Skin epidermis (tissue), 12 donors: ENCODE measurements at regions not wholly inside any gene's neighbourhood (a gene's known extent, or its start where the extent isn't known, plus 50 kb on each side); places are given as distances from the start of the nearest gene placed in this dataset.

Experiments used
- H3K27ac ChIP-seq, 21 experiments: fragments of 200-600 bp; sonication (generic) in 11 of 21; one replicate each; pipeline ENCODE4 v1.5.0; 2020; ENCODE audit warnings: mild to moderate bottlenecking in 3 of 21, inconsistent platforms in 2 of 21, moderate library complexity in 2 of 21
- H3K4me3 ChIP-seq, 7 experiments: fragments of 200-600 bp; sonication (generic) in 2 of 7; one replicate each; pipeline ENCODE4 v1.5.0; 2020; ENCODE audit warnings: inconsistent platforms in 2 of 7, mild to moderate bottlenecking in 2 of 7, moderate library complexity in 1 of 7

GRCh38 chr4:184575306-184575705 lies 73.9 kb downstream of the CASP3 start:
- Histone ChIP-seq H3K4me3 (no peak overlapping the region), H3K27ac (no peak overlapping the region)

- Histone ChIP-seq H3K27ac (no peak overlapping the region), H3K4me3 (no peak overlapping the region)
These were observed 74.4 kb downstream of the CASP3 start for GRCh38 chr4:184574861-184575260.

DNA sequence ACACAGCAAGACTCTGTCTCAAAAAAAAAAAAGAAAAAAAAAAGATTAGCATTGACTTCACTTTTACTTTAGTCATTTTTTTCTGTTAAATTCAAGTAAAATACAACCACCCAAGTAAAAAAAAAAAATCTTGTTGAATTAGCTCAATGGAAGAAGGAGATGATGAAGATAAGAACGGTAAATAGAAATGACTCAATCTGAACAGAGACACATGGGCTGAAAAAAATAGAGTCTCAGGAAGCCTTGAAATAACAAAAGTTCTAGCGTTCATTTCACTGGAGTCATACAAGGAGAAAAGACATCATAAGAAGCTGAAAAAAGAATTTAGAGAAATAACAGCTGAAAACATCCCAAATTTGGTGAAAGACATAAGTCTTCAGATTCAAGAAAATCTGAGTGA lies 75.5 kb downstream of the CASP3 start:
- Histone ChIP-seq H3K4me3 (no peak overlapping the region), H3K27ac (no peak overlapping the region)

DNA sequence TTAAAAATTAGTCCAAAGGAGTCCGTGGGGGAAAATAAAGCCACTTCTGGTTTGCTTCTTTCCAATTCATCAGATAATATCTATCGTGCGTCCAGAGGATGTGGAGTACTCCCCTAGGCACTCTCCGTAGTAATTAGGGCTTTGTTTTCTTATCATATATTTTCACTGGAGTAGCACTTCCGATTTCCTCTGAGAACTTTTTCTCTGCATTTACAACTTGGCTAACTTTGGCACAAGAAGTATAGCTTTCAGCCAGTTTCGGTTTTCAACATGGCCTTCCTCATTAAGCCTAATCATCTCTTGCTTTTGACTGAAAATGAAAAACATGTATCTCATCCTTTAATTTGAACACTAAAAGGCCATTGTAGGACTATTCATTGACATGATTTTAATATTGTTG lies 80.5 kb downstream of the CASP3 start:
- Histone ChIP-seq H3K4me3 (no peak overlapping the region), H3K27ac (no peak overlapping the region)

DNA sequence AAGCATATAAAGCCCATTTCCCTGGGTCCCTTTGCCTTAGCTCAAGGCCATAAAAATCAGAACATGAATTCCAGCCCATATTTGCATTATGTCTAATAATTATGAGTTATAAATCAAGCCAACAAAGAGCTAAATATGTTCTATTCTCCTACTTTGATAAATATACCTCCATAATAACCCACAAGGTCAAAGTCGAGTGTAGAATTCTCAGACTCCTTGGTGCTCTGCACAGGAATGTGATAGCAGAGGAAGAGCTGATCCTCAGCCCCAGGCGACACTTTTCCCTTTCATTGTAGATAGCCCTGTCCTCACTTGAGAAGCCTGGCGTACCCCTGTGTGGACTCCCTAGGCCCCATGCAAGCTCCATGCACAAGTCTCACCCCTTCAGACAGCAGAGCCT lies 85.6 kb downstream of the CASP3 start:
- Histone ChIP-seq H3K27ac (no peak overlapping the region), H3K4me3 (no peak overlapping the region)

DNA sequence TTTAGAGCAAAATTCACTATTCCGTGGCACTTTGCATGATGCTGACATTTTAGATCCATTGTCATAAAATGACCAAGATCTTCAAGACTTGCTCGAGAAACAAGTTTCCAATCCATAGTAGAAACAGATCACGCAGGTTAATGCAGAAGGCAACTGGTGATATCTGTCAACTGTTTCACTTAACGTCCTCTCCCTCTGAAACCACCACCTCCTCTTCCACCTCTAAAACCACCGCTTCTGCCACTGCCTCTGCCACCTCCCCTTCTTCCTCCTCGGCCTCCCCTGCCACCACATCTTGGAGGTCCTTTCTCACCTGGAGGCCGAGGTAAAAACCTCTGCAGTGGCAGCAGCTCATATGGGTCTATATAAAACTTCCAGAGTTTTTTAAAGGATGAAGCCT lies 84.6 kb upstream of the IRF2 start:
- H3K27ac ChIP-seq, result no peak overlapping the region
- H3K4me3 ChIP-seq, result no peak overlapping the region

DNA sequence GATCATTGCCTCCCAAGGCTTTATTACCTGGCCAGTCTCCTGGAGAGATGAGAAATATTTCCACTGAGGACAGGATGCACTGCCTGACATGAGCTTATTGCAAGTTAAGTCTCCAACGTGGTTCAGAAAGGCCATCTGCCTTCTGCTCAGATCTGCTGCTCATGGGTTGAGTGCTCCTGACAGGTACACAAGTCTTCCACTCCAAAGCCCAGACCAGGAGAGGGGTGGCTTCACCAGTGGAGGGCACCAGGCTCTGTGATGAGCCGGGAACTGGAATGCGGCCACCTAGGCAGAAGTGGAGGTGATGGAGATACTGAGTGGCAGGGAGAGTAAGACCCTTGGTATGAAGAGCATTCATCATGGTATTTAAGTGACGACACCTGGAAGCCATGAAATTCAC lies 79.5 kb upstream of the IRF2 start:
- H3K27ac ChIP-seq, result no peak overlapping the region
- no peak overlapping the region for H3K4me3 ChIP-seq

- Histone ChIP-seq H3K4me3 (no peak overlapping the region), H3K27ac (no peak overlapping the region)
These were observed 76.1 kb upstream of the IRF2 start for GRCh38 chr4:184550476-184550875.

DNA sequence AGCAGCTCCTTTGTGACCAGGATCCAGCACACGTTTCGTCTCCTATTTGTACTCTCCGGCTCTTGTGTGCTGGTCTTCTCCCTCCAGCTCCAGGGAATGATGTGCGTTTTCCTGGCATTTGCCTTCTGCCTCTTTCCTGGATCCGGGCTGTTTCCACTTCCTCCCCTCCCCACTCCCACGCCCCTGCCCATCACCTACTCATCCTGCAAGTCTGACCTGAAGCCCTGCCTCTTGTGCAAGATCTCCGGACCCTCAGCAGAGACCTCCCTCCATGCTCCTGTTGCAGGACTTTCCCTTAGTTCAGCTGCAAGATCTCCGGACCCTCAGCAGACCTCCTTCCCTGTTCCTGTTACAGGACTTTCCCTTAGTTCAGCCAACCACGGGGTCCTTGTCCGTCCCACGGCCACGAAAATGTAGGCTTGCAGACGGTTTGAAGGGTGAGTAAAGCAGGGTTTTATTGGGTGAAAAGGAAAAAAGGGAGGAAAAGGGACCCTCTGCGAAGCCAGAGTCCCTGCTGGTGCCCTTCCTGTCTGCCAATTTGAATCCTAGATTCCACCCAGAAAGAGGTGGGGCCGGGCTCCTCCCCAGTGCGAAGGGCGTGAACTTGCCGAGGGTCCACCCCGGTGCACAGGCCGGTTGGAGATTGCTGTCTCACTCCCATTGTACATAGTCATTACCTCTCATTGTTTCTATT lies 74.4 kb upstream of the IRF2 start:
- Histone ChIP-seq H3K4me3 (peak overlapping the region in 4 of 7 experiments; percentile 15 to 32 (median 28)), H3K27ac (peak overlapping the region in 6 of 21 experiments; percentile 17 to 58 (median 34))

- Histone ChIP-seq H3K27ac (peak overlapping the region in 5 of 21 experiments; percentile 17 to 58 (median 33)), H3K4me3 (peak overlapping the region in 4 of 7 experiments; percentile 15 to 32 (median 28))
These were observed 73.9 kb upstream of the IRF2 start for GRCh38 chr4:184548316-184548647.

DNA sequence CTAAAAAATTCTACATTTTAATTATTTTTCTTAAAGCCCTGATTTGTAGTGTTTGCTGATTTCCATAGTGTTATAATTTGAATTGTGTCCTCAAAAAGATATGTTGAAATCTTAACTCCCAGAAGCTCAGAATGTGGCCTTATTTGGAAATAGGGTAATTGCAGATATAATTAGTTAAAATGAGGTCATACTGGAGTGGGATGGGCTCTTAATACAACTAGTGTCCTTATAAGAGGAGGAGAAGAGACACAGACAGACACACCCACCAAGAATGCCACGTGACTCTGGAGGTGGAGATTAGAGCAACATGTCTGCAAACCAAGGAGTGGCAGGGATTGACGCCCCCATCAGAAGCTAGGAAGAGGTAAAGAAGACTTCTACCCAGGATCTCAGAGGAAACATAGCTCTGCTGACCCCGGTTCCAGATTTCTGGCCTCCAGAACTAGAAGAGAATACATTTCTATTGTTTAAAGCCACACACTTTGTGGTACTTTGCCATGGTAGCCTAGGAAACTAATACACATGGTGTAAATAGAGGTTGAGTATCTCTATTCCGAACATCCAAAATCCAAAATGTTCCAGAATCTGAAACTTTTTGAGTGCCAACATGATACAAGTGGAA lies 70.5 kb upstream of the IRF2 start:
- no peak overlapping the region for H3K4me3 ChIP-seq
- no peak overlapping the region for H3K27ac ChIP-seq

DNA sequence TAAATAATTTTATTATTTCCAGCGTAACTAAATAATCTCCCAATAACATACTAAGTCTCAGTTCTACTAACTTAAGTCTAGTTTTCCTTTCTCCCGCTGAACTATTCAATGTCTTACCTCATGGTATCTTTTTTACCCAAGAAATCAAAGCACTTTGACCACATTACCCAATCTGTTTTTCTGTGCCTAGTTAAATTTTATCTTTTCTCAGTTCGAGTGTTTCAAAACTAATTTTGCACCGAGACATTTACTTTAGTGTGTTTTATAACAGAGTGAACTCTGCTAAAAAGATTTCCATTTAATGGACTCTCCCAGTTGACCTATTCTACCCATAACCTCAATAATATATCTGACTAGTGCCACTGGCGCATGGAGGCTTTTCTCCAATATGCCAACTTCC lies 67.6 kb upstream of the IRF2 start:
- H3K4me3 ChIP-seq, result no peak overlapping the region
- no peak overlapping the region for H3K27ac ChIP-seq

DNA sequence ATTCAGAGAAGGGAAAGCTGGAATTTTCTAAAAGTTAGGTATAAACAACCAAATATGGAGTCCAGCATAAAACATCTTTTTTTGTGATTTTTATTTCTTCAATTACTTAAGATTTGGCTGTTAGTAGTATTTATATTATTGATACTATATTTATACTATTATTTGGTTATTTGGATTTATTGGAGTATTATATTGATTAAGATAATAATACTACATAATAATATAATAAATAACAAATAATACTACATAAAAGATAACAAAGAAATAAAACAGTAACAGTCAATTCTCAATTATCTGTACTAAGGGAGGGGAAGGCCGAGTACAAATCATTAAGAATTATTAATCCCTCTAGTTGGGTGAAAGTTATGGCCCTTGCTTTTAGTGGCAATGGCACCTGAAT lies 66.0 kb upstream of the IRF2 start:
- Histone ChIP-seq H3K4me3 (no peak overlapping the region), H3K27ac (no peak overlapping the region)

- Histone ChIP-seq H3K4me3 (peak overlapping the region; percentile 47 to 68 (median 59)), H3K27ac (peak overlapping the region in 20 of 21 experiments; percentile 85 to 99 (median 97))
These were observed 63.8 kb upstream of the IRF2 start for GRCh38 chr4:184538023-184538599.

- Histone ChIP-seq H3K27ac (peak overlapping the region; percentile 85 to 99 (median 97)), H3K4me3 (peak overlapping the region; percentile 47 to 68 (median 59))
These were observed 63.1 kb upstream of the IRF2 start for GRCh38 chr4:184537269-184538022.

- peak overlapping the region; percentile 85 to 99 (median 97) for H3K27ac ChIP-seq
- peak overlapping the region; percentile 47 to 68 (median 59) for H3K4me3 ChIP-seq
These were observed 62.5 kb upstream of the IRF2 start for GRCh38 chr4:184536881-184537248.

- H3K27ac ChIP-seq, result peak overlapping the region in 20 of 21 experiments; percentile 85 to 99 (median 97)
- H3K4me3 ChIP-seq, result peak overlapping the region; percentile 47 to 68 (median 59)
These were observed 61.9 kb upstream of the IRF2 start for GRCh38 chr4:184536065-184536880.

DNA sequence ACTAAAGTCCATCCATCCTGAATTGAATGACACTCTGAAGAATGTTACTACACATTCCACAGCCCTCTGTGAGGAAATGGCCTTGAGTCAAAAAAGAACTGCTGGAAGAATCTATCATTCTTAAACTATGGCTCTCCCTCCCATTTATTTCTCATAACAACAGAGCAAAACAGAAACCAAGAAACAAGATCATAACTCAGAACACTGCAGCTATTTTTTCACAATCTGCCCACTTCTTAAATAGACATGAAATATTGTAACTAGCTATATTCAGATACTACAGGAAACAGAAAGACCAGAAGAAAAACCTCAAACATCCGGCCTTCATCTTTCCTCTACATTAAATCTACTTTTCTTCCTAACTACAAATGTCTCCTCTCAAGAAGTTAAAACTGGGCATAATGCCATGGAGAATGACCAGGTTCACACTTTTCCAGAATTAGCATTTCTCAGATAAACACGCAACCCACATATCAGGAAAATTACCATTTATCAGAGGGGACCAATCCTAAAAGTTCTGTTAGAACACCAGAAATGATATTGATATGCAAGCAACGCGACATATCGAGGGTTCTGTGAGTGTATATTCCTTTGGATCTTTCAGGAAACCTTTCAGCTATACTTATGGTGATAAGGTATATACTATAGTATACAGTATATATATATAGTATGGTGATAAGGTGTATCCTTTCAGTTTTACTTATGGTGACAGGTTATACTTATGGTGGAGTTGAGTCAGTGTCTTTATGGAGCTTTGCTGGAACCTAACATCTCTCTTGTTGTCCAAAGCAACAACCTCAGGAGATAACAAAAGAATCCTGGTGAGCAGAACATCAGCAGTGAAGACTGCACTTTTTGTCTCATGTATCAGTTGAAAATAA lies 60.4 kb upstream of the IRF2 start:
- H3K4me3 ChIP-seq, result no peak overlapping the region
- peak overlapping the region in 15 of 21 experiments; percentile 4 to 99 (median 59) for H3K27ac ChIP-seq

- no peak overlapping the region for H3K4me3 ChIP-seq
- peak overlapping the region in 16 of 21 experiments; percentile 4 to 99 (median 34) for H3K27ac ChIP-seq
These were observed 59.6 kb upstream of the IRF2 start for GRCh38 chr4:184533908-184534307.
